ENCODE measurements at regions not wholly inside any gene's neighbourhood (a gene's known extent, or its start where the extent isn't known, plus 50 kb on each side); places are given as distances from the start of the nearest gene placed in this dataset.

GRCh38 chrX:53738370-53738906, 51.9 kb upstream of the HUWE1 start:
- Mint-ChIP-seq H3K4me3 (no peak overlapping the region), H3K36me3 (ENCODE audit: low read depth) (no peaks in the 10 kb centered on the region), H3K27ac (no peak overlapping the region), H3K4me1 (no peaks in the 10 kb centered on the region), H3K27me3 (ENCODE audit: low read depth, poor library complexity) (peaks cover 3% of the 10 kb centered on the region), H3K9me3 (peaks cover 57% of the 10 kb centered on the region)
- no peak for TF ChIP-seq CTCF (IDR thresholded peaks at IDR 0.05)
- DNase-seq, result no peak

Data from nephron progenitor cell (in vitro differentiated cells).